Neural progenitor cell (in vitro differentiated cells): ENCODE measurements at regions not wholly inside any gene's neighbourhood (a gene's known extent, or its start where the extent isn't known, plus 50 kb on each side); places are given as distances from the start of the nearest gene placed in this dataset.

ENCODE experiments used
- DNase-seq: peaks from one replicate; pipeline ENCODE4 v3.0.0-alpha.2; 2016; ENCODE audit warnings: low spot score
- H2AFZ ChIP-seq: fragments of 200-600 bp; sonication (generic); replicated peaks from 2 replicates; pipeline ENCODE4 v1.6.1; 2016; ENCODE audit warnings: antibody characterized with exemption
- H3F3A ChIP-seq: fragments of 200-600 bp; sonication (generic); 2 replicates; pipeline ENCODE4 v1.6.1; 2016; ENCODE audit warnings: antibody characterized with exemption, low read depth
- H3K27ac ChIP-seq: fragments of 200-600 bp; sonication (generic); 2 replicates; pipeline ENCODE4 v1.5.1; 2016; ENCODE audit warnings: mild to moderate bottlenecking
- H3K27me3 ChIP-seq: fragments of 200-600 bp; sonication (generic); 2 replicates; pipeline ENCODE4 v1.6.1; 2016; ENCODE audit warnings: mild to moderate bottlenecking, moderate library complexity
- H3K36me3 ChIP-seq: fragments of 200-600 bp; sonication (generic); 2 replicates; pipeline ENCODE4 v1.5.1; 2016
- H3K4me1 ChIP-seq: fragments of 200-600 bp; sonication (generic); 2 replicates; pipeline ENCODE4 v1.6.1; 2016; ENCODE audit warnings: mixed run types
- H3K4me2 ChIP-seq: fragments of 200-600 bp; sonication (generic); 2 replicates; pipeline ENCODE4 v1.6.1; 2016
- H3K4me3 ChIP-seq: fragments of 200-600 bp; sonication (generic); 2 replicates; pipeline ENCODE4 v1.5.1; 2016
- H3K79me2 ChIP-seq: fragments of 200-600 bp; sonication (generic); 2 replicates; pipeline ENCODE4 v1.6.1; 2016; ENCODE audit warnings: low read depth
- H3K9ac ChIP-seq: fragments of 200-600 bp; sonication (generic); 2 replicates; pipeline ENCODE4 v1.6.1; 2016
- H3K9me3 ChIP-seq: fragments of 200-600 bp; sonication (generic); 2 replicates; pipeline ENCODE4 v1.5.1; 2016; ENCODE audit warnings: low read depth
- H4K20me1 ChIP-seq: fragments of 200-600 bp; sonication (generic); 2 replicates; pipeline ENCODE4 v1.6.1; 2016; ENCODE audit warnings: low read depth
- H3K27ac Mint-ChIP-seq: 3 replicates; pipeline ENCODE4 v1.8.0; 2021; ENCODE audit warnings: mixed read lengths
- H3K27me3 Mint-ChIP-seq: 2 replicates; pipeline ENCODE4 v1.8.0; 2022; ENCODE audit warnings: low read depth, mild to moderate bottlenecking, inconsistent platforms, moderate library complexity, mixed read lengths; ENCODE audit not compliant: insufficient read depth
- H3K36me3 Mint-ChIP-seq: 3 replicates; pipeline ENCODE4 v1.8.0; 2021; ENCODE audit warnings: mixed read lengths
- H3K4me1 Mint-ChIP-seq: 3 replicates; pipeline ENCODE4 v1.8.0; 2021; ENCODE audit warnings: mixed read lengths
- H3K4me3 Mint-ChIP-seq: 3 replicates; pipeline ENCODE4 v1.8.0; 2021; ENCODE audit warnings: mild to moderate bottlenecking, moderate library complexity, mixed read lengths
- H3K9me3 Mint-ChIP-seq: 3 replicates; pipeline ENCODE4 v1.8.0; 2020; ENCODE audit warnings: mixed read lengths
- EZH2 ChIP-seq: fragments of 200-600 bp; sonication (generic); IDR thresholded peaks from 2 replicates; pipeline ENCODE4 v1.6.1; 2017; ENCODE audit warnings: antibody characterized with exemption, mild to moderate bottlenecking, moderate library complexity
- EZH2phosphoT487 ChIP-seq: fragments of 200-600 bp; sonication (generic); IDR thresholded peaks from 2 replicates; pipeline ENCODE4 v1.6.1; 2017; ENCODE audit warnings: antibody characterized with exemption
- TF ChIP-seq, protein P1 (sequence below): fragments of 200-600 bp; sonication (generic); IDR thresholded peaks from 2 replicates; pipeline ENCODE4 v1.5.1; 2017; ENCODE audit warnings: antibody characterized with exemption, mild to moderate bottlenecking

DNA sequence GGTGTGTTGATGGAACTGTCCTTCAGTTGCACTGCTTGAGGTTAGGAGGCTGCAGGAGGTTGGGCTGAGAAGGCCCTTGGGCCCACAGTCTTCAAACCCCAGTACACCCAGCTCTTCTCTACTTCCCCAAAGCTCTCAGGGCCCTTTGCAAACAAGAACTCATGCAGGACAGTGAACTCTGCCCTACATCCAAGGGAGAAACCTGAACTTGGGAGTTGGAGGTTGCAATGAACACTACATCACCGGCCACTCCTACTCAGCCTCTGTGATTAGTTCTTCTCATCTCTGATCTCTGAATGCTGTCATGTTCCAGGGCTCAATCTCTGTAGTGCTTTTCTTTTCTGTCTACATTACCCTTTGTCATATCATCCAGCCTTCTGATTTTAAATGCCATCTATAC, 148.5 kb upstream of the PDE7B start:
- no peak overlapping the region for H2AFZ ChIP-seq
- no peaks in the 10 kb centered on the region for H3F3A ChIP-seq
- no peaks in the 10 kb centered on the region for H4K20me1 ChIP-seq
- Mint-ChIP-seq H3K27ac (no peak overlapping the region), H3K27me3 (peaks cover 2% of the 10 kb centered on the region), H3K36me3 (no peaks in the 10 kb centered on the region), H3K9me3 (no peaks in the 10 kb centered on the region), H3K4me1 (no peaks in the 10 kb centered on the region), H3K4me3 (no peak overlapping the region)
- no peaks in the 10 kb centered on the region for H3K36me3 ChIP-seq
- no peak overlapping the region for H3K27ac ChIP-seq
- H3K27me3 ChIP-seq, result no peaks in the 10 kb centered on the region
- no peak for DNase-seq
- H3K9ac ChIP-seq, result no peak overlapping the region
- TF ChIP-seq EZH2 (no peak), EZH2phosphoT487 (no peak)
- TF ChIP-seq, protein P1, sequence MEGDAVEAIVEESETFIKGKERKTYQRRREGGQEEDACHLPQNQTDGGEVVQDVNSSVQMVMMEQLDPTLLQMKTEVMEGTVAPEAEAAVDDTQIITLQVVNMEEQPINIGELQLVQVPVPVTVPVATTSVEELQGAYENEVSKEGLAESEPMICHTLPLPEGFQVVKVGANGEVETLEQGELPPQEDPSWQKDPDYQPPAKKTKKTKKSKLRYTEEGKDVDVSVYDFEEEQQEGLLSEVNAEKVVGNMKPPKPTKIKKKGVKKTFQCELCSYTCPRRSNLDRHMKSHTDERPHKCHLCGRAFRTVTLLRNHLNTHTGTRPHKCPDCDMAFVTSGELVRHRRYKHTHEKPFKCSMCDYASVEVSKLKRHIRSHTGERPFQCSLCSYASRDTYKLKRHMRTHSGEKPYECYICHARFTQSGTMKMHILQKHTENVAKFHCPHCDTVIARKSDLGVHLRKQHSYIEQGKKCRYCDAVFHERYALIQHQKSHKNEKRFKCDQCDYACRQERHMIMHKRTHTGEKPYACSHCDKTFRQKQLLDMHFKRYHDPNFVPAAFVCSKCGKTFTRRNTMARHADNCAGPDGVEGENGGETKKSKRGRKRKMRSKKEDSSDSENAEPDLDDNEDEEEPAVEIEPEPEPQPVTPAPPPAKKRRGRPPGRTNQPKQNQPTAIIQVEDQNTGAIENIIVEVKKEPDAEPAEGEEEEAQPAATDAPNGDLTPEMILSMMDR, result no peak
- H3K79me2 ChIP-seq, result no peaks in the 10 kb centered on the region
- no peak overlapping the region for H3K4me3 ChIP-seq
- no peaks in the 10 kb centered on the region for H3K4me1 ChIP-seq
- H3K4me2 ChIP-seq, result no peak overlapping the region
- H3K9me3 ChIP-seq, result no peaks in the 10 kb centered on the region

DNA sequence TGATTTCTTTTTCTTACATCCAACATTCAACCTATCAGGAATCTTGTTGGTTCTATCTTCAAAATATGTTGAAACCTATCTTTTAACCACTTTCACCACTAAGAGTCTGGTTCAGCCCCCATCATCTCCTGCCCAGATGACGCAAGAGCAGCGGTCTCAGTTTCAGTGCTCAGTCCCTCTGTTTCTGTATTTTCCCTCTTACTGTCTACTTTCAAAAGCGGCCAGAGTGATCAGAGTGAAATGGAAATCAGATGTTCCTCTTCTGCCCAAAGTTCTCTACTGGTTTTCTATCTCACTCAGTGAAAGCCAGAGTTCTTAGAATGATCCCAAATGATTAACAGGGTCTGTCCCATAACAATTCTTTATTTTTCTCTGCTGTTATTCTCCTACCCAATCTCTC, 147.9 kb upstream of the PDE7B start:
- H3K4me1 Mint-ChIP-seq, result no peaks in the 10 kb centered on the region

GRCh38 chr6:135707426-135707825, 144.1 kb upstream of the PDE7B start:
- DNase-seq, result no peak
- TF ChIP-seq, protein P1, result no peak
- TF ChIP-seq EZH2phosphoT487 (no peak), EZH2 (no peak)
- H3K9ac ChIP-seq, result no peak overlapping the region
- peaks cover 3% of the 10 kb centered on the region for H3K27me3 Mint-ChIP-seq
- H3K36me3 ChIP-seq, result no peaks in the 10 kb centered on the region
- no peak overlapping the region for H2AFZ ChIP-seq
- H3K4me2 ChIP-seq, result no peak overlapping the region
- H3K36me3 Mint-ChIP-seq, result no peaks in the 10 kb centered on the region
- H3K4me3 ChIP-seq, result no peak overlapping the region
- no peak overlapping the region for H3K4me3 Mint-ChIP-seq
- H3F3A ChIP-seq, result no peaks in the 10 kb centered on the region
- no peaks in the 10 kb centered on the region for H3K4me1 ChIP-seq
- no peaks in the 10 kb centered on the region for H4K20me1 ChIP-seq
- H3K4me1 Mint-ChIP-seq, result peaks cover 4% of the 10 kb centered on the region
- no peaks in the 10 kb centered on the region for H3K27me3 ChIP-seq
- no peaks in the 10 kb centered on the region for H3K9me3 ChIP-seq
- no peaks in the 10 kb centered on the region for H3K9me3 Mint-ChIP-seq
- H3K27ac Mint-ChIP-seq, result no peak overlapping the region
- H3K27ac ChIP-seq, result no peak overlapping the region
- no peaks in the 10 kb centered on the region for H3K79me2 ChIP-seq

More for the DNA sequence above, 147.9 kb upstream of the PDE7B start:
- Mint-ChIP-seq H3K36me3 (no peaks in the 10 kb centered on the region), H3K27me3 (peaks cover 2% of the 10 kb centered on the region), H3K27ac (no peak overlapping the region), H3K4me3 (no peak overlapping the region), H3K9me3 (no peaks in the 10 kb centered on the region)
- Histone ChIP-seq H3K27ac (no peak overlapping the region), H3K36me3 (no peaks in the 10 kb centered on the region), H3K9me3 (no peaks in the 10 kb centered on the region), H3K4me1 (no peaks in the 10 kb centered on the region), H3K79me2 (no peaks in the 10 kb centered on the region), H3K4me3 (no peak overlapping the region), H3F3A (no peaks in the 10 kb centered on the region), H2AFZ (no peak overlapping the region), H3K4me2 (no peak overlapping the region), H3K9ac (no peak overlapping the region), H4K20me1 (no peaks in the 10 kb centered on the region), H3K27me3 (no peaks in the 10 kb centered on the region)
- DNase-seq, result no peak
- TF ChIP-seq EZH2 (no peak), EZH2phosphoT487 (no peak)
- TF ChIP-seq, protein P1, result no peak

DNA sequence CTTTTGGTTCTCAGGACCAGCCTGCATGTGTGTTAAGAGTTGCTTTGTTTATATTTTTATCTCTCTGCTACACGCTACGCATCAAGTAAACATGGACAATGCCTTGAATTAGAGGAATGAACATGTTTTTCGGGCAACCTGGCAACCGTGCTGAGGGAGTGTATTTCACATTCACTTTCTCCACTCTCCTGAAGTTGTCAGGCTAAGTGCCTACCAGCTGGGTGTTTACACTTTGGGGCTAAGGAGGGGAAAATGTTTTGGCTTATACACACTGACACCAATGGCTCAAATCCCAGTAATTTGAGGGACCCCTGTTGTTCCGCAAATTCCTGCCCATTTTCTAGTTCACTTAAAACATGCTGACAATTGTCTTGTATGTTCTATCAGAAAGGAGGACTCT, 141.5 kb upstream of the PDE7B start:
- TF ChIP-seq, protein P1, result no peak
- TF ChIP-seq EZH2 (no peak), EZH2phosphoT487 (no peak)
- Mint-ChIP-seq H3K4me1 (peaks cover 6% of the 10 kb centered on the region), H3K9me3 (no peaks in the 10 kb centered on the region), H3K36me3 (no peaks in the 10 kb centered on the region), H3K4me3 (no peak overlapping the region), H3K27me3 (peaks cover 2% of the 10 kb centered on the region), H3K27ac (no peak overlapping the region)
- no peaks in the 10 kb centered on the region for H3K4me1 ChIP-seq
- H3K27me3 ChIP-seq, result no peaks in the 10 kb centered on the region
- no peak overlapping the region for H3K4me3 ChIP-seq
- H3K9ac ChIP-seq, result no peak overlapping the region
- H3F3A ChIP-seq, result no peaks in the 10 kb centered on the region
- no peaks in the 10 kb centered on the region for H3K79me2 ChIP-seq
- H2AFZ ChIP-seq, result no peak overlapping the region
- H3K9me3 ChIP-seq, result no peaks in the 10 kb centered on the region
- H3K36me3 ChIP-seq, result no peaks in the 10 kb centered on the region
- H3K4me2 ChIP-seq, result no peak overlapping the region
- H4K20me1 ChIP-seq, result no peaks in the 10 kb centered on the region
- H3K27ac ChIP-seq, result no peak overlapping the region
- peak; percentile 4 for DNase-seq
